ENCODE measurements at regions not wholly inside any gene's neighbourhood (a gene's known extent, or its start where the extent isn't known, plus 50 kb on each side); places are given as distances from the start of the nearest gene placed in this dataset.

- no peak for DNase-seq (ENCODE audit: low spot score)
Measured at GRCh38 chr14:101066826-101067510, 163.4 kb upstream of the RTL1 start.

GRCh38 chr14:101068313-101069227 lies 165.0 kb upstream of the RTL1 start:
- DNase-seq (ENCODE audit: low spot score): no peak

- DNase-seq (ENCODE audit: low spot score): no peak
Measured at GRCh38 chr14:101069228-101069549, 165.7 kb upstream of the RTL1 start.

- no peak for DNase-seq (ENCODE audit: low spot score)
Measured at GRCh38 chr14:101069666-101070362, 166.3 kb upstream of the RTL1 start.

GRCh38 chr14:101070540-101071492 lies 167.3 kb upstream of the RTL1 start:
- DNase-seq (ENCODE audit: low spot score): no peak

GRCh38 chr14:101071493-101071906 lies 168.0 kb upstream of the RTL1 start:
- no peak for DNase-seq (ENCODE audit: low spot score)

GRCh38 chr14:101072070-101072469 lies 168.5 kb upstream of the RTL1 start:
- no peak for DNase-seq (ENCODE audit: low spot score)

- no peak for DNase-seq (ENCODE audit: low spot score)
Measured at GRCh38 chr14:101072531-101072930, 169.0 kb upstream of the RTL1 start.

- DNase-seq (ENCODE audit: low spot score): no peak
Measured at GRCh38 chr14:101072945-101073597, 169.5 kb upstream of the RTL1 start.

GRCh38 chr14:101073598-101073965 lies 170.1 kb upstream of the RTL1 start:
- DNase-seq (ENCODE audit: low spot score): no peak

- no peak for DNase-seq (ENCODE audit: low spot score)
Measured at GRCh38 chr14:101074196-101075024, 170.9 kb upstream of the RTL1 start.

GRCh38 chr14:101075025-101075800 lies 171.7 kb upstream of the RTL1 start:
- no peak for DNase-seq (ENCODE audit: low spot score)

GRCh38 chr14:101075801-101076413 lies 172.4 kb upstream of the RTL1 start:
- DNase-seq (ENCODE audit: low spot score): no peak

- DNase-seq (ENCODE audit: low spot score): no peak
Measured at GRCh38 chr14:101076451-101077198, 173.1 kb upstream of the RTL1 start.

- no peak for DNase-seq (ENCODE audit: low spot score)
Measured at GRCh38 chr14:101077481-101078074, 174.1 kb upstream of the RTL1 start.

GRCh38 chr14:101078170-101078891 lies 174.8 kb upstream of the RTL1 start:
- no peak for DNase-seq (ENCODE audit: low spot score)

GRCh38 chr14:101078892-101079221 lies 175.3 kb upstream of the RTL1 start:
- no peak for DNase-seq (ENCODE audit: low spot score)

All from hematopoietic multipotent progenitor cell treated with erythropoietin and hydrocortisone succinate and interleukin-3 and kit ligand, for 17 days (in vitro differentiated cells).